B cell (primary cell): ENCODE measurements at regions not wholly inside any gene's neighbourhood (a gene's known extent, or its start where the extent isn't known, plus 50 kb on each side); places are given as distances from the start of the nearest gene placed in this dataset.

ENCODE experiments used
- ATAC-seq: fragments of 200-7000 bp; cut with Tn5 transposase; one replicate; pipeline ENCODE4 v1.10.0; 2021; ENCODE audit warnings: low read depth, mild to moderate bottlenecking, moderate number of reproducible peaks, moderate library complexity
- CTCF ChIA-PET: fragments of 350-600 bp; sonication (Branson Sonifier 250); formaldehyde crosslinking; loops from one replicate; lab custom pipeline; 2021; ENCODE audit warnings: antibody characterized with exemption, inconsistent platforms; lab: Charles Lee
- POLR2A ChIA-PET: fragments of 350-600 bp; sonication (Branson Sonifier 250); formaldehyde crosslinking; loops from one replicate; lab custom pipeline; 2021; ENCODE audit warnings: antibody characterized with exemption; lab: Charles Lee
- DNase-seq: peaks from one replicate; pipeline ENCODE4 v3.0.0; 2013
- H2AFZ ChIP-seq: 2 replicates; pipeline ENCODE4 v1.6.1; 2012; ENCODE audit warnings: mild to moderate bottlenecking, low read depth, low read length; ENCODE audit not compliant: insufficient read depth, poor library complexity, severe bottlenecking
- H3K27ac ChIP-seq, 2 donors: 1 replicate in 1 of 2; 2 replicates in 1 of 2; pipeline ENCODE4 v1.5.1; 2012 to 2013; ENCODE audit warnings: low read length in 2 of 2, mild to moderate bottlenecking in 2 of 2, moderate library complexity in 1 of 2
- H3K27me3 ChIP-seq, 4 experiments: fragments of 200-600 bp in 1 of 4; sonication (generic) in 1 of 4; replicated peaks in 1 of 4; 1 replicate in 2 of 4; 2 replicates in 2 of 4; pipeline versions ENCODE4 v1.6.1 to v1.7.0; 2013 to 2016; ENCODE audit warnings: low read length in 3 of 4, mild to moderate bottlenecking in 2 of 4, mixed read lengths in 1 of 4, moderate library complexity in 1 of 4; ENCODE audit not compliant: insufficient read depth in 4 of 4, control insufficient read depth in 3 of 4; ENCODE audit errors: control extremely low read depth in 1 of 4
- H3K36me3 ChIP-seq, 2 experiments: replicated peaks in 1 of 2; 1 replicate in 1 of 2; 2 replicates in 1 of 2; pipeline versions ENCODE4 v1.6.1 to v1.7.1; 2013; ENCODE audit warnings: low read length in 1 of 2; ENCODE audit not compliant: insufficient read depth in 2 of 2, control insufficient read depth in 1 of 2; ENCODE audit errors: control extremely low read depth in 1 of 2, extremely low read depth in 1 of 2
- H3K4me1 ChIP-seq, 2 donors: fragments of 200-600 bp in 1 of 2; sonication (generic) in 1 of 2; 1 replicate in 1 of 2; 2 replicates in 1 of 2; pipeline versions ENCODE4 v1.5.1 to v1.6.1; 2013 to 2017; ENCODE audit warnings: low read length in 2 of 2; ENCODE audit not compliant: control insufficient read depth in 2 of 2, insufficient read depth in 2 of 2
- H3K4me2 ChIP-seq: replicated peaks from 2 replicates; pipeline ENCODE3; 2012; ENCODE audit warnings: mild to moderate bottlenecking, low read depth, low read length; ENCODE audit not compliant: poor library complexity, severe bottlenecking
- H3K4me3 ChIP-seq, 5 experiments: fragments of 200-600 bp in 1 of 5; sonication (generic) in 1 of 5; 1 replicate in 3 of 5; 2 replicates in 2 of 5; pipeline versions ENCODE4 v1.5.1 to v1.7.0; 2011 to 2016; ENCODE audit warnings: low read length in 4 of 5, mild to moderate bottlenecking in 4 of 5, low read depth in 2 of 5, control low read depth in 1 of 5, moderate library complexity in 1 of 5; ENCODE audit not compliant: insufficient read depth in 1 of 5; ENCODE audit errors: control extremely low read depth in 1 of 5, extremely low read depth in 1 of 5
- H3K79me2 ChIP-seq: fragments of 200-600 bp; sonication (generic); one replicate; pipeline ENCODE4 v1.6.0; 2016; ENCODE audit warnings: low read length; ENCODE audit not compliant: control insufficient read depth, insufficient read depth
- H3K9ac ChIP-seq: fragments of 200-600 bp; sonication (generic); 2 replicates; pipeline ENCODE4 v1.6.1; 2017; ENCODE audit warnings: mild to moderate bottlenecking, low read length, moderate library complexity
- H3K9me3 ChIP-seq, 3 donors: one replicate each; pipeline versions ENCODE4 v1.6.1 to v1.7.1; 2013; ENCODE audit warnings: low read length in 2 of 3; ENCODE audit not compliant: control insufficient read depth in 2 of 3, insufficient read depth in 1 of 3; ENCODE audit errors: control extremely low read depth in 1 of 3
- H4K20me1 ChIP-seq: 2 replicates; pipeline ENCODE4 v1.6.0; 2012; ENCODE audit warnings: mild to moderate bottlenecking, low read length; ENCODE audit not compliant: insufficient read depth, control insufficient read depth, poor library complexity, severe bottlenecking
- H3K27ac Mint-ChIP-seq: one replicate; pipeline ENCODE4 v1.8.0; 2021; ENCODE audit warnings: mixed read lengths
- H3K27me3 Mint-ChIP-seq: one replicate; pipeline ENCODE4 v1.8.0; 2021; ENCODE audit warnings: mixed read lengths
- H3K4me1 Mint-ChIP-seq: one replicate; pipeline ENCODE4 v1.8.0; 2021; ENCODE audit warnings: mixed read lengths
- H3K4me3 Mint-ChIP-seq: one replicate; pipeline ENCODE4 v1.8.0; 2021; ENCODE audit warnings: mixed read lengths
- H3K9me3 Mint-ChIP-seq: one replicate; pipeline ENCODE4 v1.8.0; 2022; ENCODE audit warnings: mixed read lengths; ENCODE audit not compliant: insufficient read depth
- CTCF ChIP-seq: fragments of 200-600 bp; IDR thresholded peaks from one replicate; pipeline ENCODE4 v1.8.0; 2022; ENCODE audit warnings: antibody characterized with exemption, mild to moderate bottlenecking
- EZH2 ChIP-seq: IDR thresholded peaks from 2 replicates; pipeline ENCODE4 v1.6.1; 2012; ENCODE audit warnings: borderline replicate concordance, low read depth, mild to moderate bottlenecking, moderate library complexity, low read length; ENCODE audit not compliant: insufficient read depth, poor library complexity, severe bottlenecking
- WGBS: methylation state at CpG from one replicate; pipeline ENCODE4 v1.1.5; 2013; ENCODE audit warnings: missing lambda C conversion rate; ENCODE audit not compliant: insufficient coverage; 5-methylcytosine and 5-hydroxymethylcytosine counted together
- intact Hi-C: fragments of 100-400 bp; cut with micrococcal nuclease; formaldehyde crosslinking; loops from one replicate; pipeline ENCODE4 v1.10.0; 2022

GRCh38 chr6:156449569-156449968 is 327.6 kb upstream of the ARID1B start:
- H2AFZ ChIP-seq, result no peak overlapping the region
- H3K36me3 ChIP-seq, result no peaks in the 10 kb centered on the region
- ATAC-seq (no peak), DNase-seq (no peak)
- no peak overlapping the region for H3K27ac ChIP-seq
- ChIA-PET CTCF (no interaction called here), POLR2A (no interaction called here)
- Mint-ChIP-seq H3K27ac (no peak overlapping the region), H3K4me1 (peaks cover 5% of the 10 kb centered on the region), H3K4me3 (no peak overlapping the region), H3K9me3 (peaks cover 3% of the 10 kb centered on the region), H3K27me3 (peaks cover 4% of the 10 kb centered on the region)
- WGBS, result 88% methylated on average over 3 of the region's 3 CpGs
- H3K4me1 ChIP-seq, result peaks cover 0 to 6% of the 10 kb centered on the region in 2 donors
- no peak for TF ChIP-seq EZH2
- TF ChIP-seq CTCF, result no peak
- no peak overlapping the region for H3K4me2 ChIP-seq
- intact Hi-C loops, result no loop called here
- no peaks in the 10 kb centered on the region for H3K79me2 ChIP-seq
- no peak overlapping the region for H3K4me3 ChIP-seq
- H4K20me1 ChIP-seq, result no peaks in the 10 kb centered on the region
- no peaks in the 10 kb centered on the region for H3K27me3 ChIP-seq
- H3K9ac ChIP-seq, result no peak overlapping the region
- peaks cover 0 to 4% (median 0%) of the 10 kb centered on the region in 3 donors for H3K9me3 ChIP-seq

GRCh38 chr6:156449128-156449527 is 328.1 kb upstream of the ARID1B start:
- TF ChIP-seq CTCF (no peak), EZH2 (no peak)
- 87% methylated on average over 4 of the region's 4 CpGs for WGBS
- Histone ChIP-seq H3K4me2 (no peak overlapping the region), H3K27ac (no peak overlapping the region), H3K79me2 (no peaks in the 10 kb centered on the region), H4K20me1 (no peaks in the 10 kb centered on the region), H3K4me1 (peaks cover 0 to 6% of the 10 kb centered on the region in 2 donors), H3K9ac (no peak overlapping the region), H3K4me3 (no peak overlapping the region), H3K36me3 (no peaks in the 10 kb centered on the region), H3K27me3 (no peaks in the 10 kb centered on the region), H2AFZ (no peak overlapping the region), H3K9me3 (peaks cover 0 to 4% (median 0%) of the 10 kb centered on the region in 3 donors)
- Mint-ChIP-seq H3K27me3 (peaks cover 4% of the 10 kb centered on the region), H3K4me1 (peaks cover 5% of the 10 kb centered on the region), H3K27ac (no peak overlapping the region), H3K9me3 (peaks cover 3% of the 10 kb centered on the region), H3K4me3 (no peak overlapping the region)
- CTCF ChIA-PET, result no interaction called here
- no peak for ATAC-seq
- intact Hi-C loops, result no loop called here
- DNase-seq, result no peak
- POLR2A ChIA-PET, result no interaction called here
